ENCODE measurements at regions not wholly inside any gene's neighbourhood (a gene's known extent, or its start where the extent isn't known, plus 50 kb on each side); places are given as distances from the start of the nearest gene placed in this dataset.
A peak's percentile ranks its signal among the peaks of the same experiment; 100 is the strongest.
"Not testable (repeated sequence)": the region's sequence is repeated elsewhere in the genome, so short reads cannot be mapped to it uniquely, and the experiment has no call there.

GRCh38 chr2:41031282-41031681 lies 579.4 kb upstream of the SLC8A1 start:
- no peak for DNase-seq (ENCODE audit: extremely low read depth, low read depth, low spot score)

DNA sequence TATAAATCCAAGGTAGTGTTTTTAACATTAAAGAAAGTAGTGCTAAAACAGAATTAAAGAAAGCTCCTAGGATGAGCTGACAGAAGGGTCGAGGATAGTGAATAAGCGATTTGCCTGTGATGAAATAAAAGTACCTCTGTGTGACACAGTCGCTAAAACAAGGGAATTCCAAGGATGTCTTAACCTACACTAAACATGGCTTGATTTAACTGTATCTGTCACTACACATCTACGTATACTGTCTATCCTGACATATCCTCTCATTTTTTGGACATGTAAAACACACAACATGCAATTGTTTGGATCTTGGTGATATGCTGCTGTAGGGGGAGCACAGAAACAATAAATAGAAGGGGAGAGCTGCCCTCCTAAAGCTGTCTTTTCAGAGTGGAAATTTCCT lies 580.8 kb upstream of the SLC8A1 start:
- DNase-seq (ENCODE audit: extremely low read depth, low read depth, low spot score) = no peak

- no peak for DNase-seq (ENCODE audit: extremely low read depth, low read depth, low spot score)
These were observed 581.2 kb upstream of the SLC8A1 start for GRCh38 chr2:41033127-41033526.

DNA sequence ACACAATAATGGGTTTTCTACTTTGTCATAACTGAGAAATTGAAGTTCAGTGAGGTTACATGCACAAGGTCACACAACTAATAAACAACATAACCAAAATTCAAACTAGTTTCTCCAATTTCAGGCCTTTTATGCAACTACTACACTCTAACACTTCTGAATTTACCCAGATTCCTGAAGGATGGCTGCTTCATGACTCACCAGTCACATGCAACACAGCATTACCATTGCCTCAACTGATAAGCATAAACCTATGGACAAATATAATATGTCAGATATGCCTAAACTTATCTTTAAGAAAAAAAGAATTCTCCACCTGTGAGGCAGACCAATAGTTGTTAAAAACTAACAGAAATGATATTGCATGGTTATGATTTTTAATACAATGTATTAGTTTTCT lies 586.5 kb upstream of the SLC8A1 start:
- no peak for DNase-seq (ENCODE audit: extremely low read depth, low read depth, low spot score)

DNA sequence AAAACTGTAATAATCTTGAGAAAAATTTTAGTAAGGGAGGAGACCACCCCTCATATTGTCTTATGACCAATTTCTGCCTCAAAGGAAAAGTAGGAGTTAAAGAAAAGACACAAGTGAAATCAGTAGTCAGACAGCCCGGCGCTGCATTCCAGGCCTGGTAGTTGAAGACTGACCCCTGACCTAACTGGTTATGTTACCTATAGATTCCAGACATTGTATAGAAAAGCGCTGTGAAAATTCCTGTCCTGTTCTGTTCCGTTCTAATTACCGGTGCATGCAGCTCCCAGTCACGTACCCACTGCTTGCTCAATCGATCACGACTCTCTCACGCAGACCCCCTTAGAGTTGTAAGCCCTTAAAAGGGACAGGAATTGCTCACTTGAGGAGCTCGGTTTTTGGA lies 587.9 kb upstream of the SLC8A1 start:
- DNase-seq (ENCODE audit: extremely low read depth, low read depth, low spot score) = not testable (repeated sequence)

- no peak for DNase-seq (ENCODE audit: extremely low read depth, low read depth, low spot score)
These were observed 589.1 kb upstream of the SLC8A1 start for GRCh38 chr2:41040782-41041520.

DNA sequence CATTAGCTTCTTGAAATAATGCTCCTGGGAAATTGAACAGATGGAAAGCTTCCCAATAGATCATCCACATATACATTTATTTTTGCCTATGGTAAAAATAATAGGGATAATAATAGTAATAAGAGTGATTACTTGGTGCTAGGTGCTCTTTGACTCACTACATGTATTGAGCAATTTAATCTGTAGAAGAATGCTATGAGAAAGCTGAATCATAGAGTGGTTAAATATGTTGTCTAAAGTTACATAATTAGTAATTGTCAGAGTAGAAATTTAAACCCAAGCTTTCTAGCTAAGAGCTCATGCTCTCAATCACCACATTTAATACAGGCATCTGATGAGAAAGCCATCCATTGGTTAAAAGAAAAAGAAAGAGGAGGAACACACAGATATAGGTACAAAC lies 590.5 kb upstream of the SLC8A1 start:
- DNase-seq (ENCODE audit: extremely low read depth, low read depth, low spot score) = no peak

DNA sequence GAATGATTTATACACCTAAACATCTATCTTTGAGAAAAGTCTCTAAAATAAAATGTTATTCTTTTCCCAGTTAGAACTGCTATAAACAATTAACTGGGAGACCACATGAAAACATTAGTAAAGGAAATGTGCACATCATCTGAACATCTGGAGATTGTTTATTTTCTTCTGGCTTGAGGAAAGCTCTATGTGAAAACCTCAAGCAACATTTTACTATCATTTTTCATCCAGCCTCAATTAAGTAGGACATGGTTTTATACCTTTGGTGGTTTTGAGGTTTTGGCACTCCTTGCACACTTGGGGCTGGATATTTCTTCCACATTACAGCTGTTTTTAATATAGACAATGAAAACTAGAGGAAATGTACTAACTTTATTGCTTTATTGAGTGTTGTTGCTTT lies 609.5 kb upstream of the SLC8A1 start:
- no peak for DNase-seq (ENCODE audit: extremely low read depth, low read depth, low spot score)

DNA sequence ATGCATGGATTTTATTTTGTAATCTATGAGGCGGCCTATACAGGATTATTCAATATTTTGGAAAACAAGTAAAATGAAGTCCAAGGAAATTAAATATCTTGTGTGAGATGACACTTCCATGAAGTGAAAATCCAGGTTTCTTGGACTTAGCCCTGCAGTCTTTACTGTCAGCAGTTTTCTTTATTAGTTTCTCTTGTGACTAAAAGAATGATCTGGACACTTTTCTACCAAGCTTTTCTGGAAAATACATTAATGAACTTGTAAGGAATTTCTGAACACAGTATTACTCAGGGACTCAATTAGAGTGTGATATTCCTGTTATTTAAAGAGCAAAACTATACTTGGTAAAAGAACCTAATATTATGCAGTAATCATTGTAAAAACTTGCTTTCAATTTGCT lies 610.4 kb upstream of the SLC8A1 start:
- DNase-seq (ENCODE audit: extremely low read depth, low read depth, low spot score) = no peak

- DNase-seq (ENCODE audit: extremely low read depth, low read depth, low spot score) = peak; percentile 16
These were observed 614.3 kb upstream of the SLC8A1 start for GRCh38 chr2:41066168-41066567.

DNA sequence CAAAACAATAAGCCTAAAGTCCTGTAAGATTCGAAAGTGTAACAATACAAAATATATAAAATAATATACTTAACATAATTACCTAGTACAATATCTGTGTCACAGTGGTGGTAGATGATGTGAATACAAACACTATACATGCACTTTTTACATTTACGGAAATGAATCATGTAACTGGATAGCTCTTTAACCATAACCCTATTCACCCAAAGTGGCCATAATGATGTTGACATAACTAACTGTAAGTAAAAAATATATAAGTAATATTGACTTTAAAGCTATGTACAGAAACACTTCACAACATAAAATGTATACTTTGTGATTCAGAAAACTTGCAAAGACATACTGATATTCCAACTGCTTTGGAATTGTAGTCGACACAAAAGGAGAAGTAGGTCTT lies 616.9 kb upstream of the SLC8A1 start:
- DNase-seq (ENCODE audit: extremely low read depth, low read depth, low spot score) = no peak

GRCh38 chr2:41078341-41078740 lies 626.5 kb upstream of the SLC8A1 start:
- no peak for DNase-seq (ENCODE audit: extremely low read depth, low read depth, low spot score)

- no peak for DNase-seq (ENCODE audit: extremely low read depth, low read depth, low spot score)
These were observed 627.1 kb upstream of the SLC8A1 start for GRCh38 chr2:41079011-41079410.

- DNase-seq (ENCODE audit: extremely low read depth, low read depth, low spot score) = no peak
These were observed 632.4 kb upstream of the SLC8A1 start for GRCh38 chr2:41084321-41084720.

GRCh38 chr2:41087946-41088345 lies 636.1 kb upstream of the SLC8A1 start:
- DNase-seq (ENCODE audit: extremely low read depth, low read depth, low spot score) = no peak

GRCh38 chr2:41101281-41101680 lies 649.4 kb upstream of the SLC8A1 start:
- no peak for DNase-seq (ENCODE audit: extremely low read depth, low read depth, low spot score)

GRCh38 chr2:41109744-41110143 lies 657.9 kb upstream of the SLC8A1 start:
- no peak for DNase-seq (ENCODE audit: extremely low read depth, low read depth, low spot score)

GRCh38 chr2:41111836-41112627 lies 660.1 kb upstream of the SLC8A1 start:
- no peak for DNase-seq (ENCODE audit: extremely low read depth, low read depth, low spot score)

DNA sequence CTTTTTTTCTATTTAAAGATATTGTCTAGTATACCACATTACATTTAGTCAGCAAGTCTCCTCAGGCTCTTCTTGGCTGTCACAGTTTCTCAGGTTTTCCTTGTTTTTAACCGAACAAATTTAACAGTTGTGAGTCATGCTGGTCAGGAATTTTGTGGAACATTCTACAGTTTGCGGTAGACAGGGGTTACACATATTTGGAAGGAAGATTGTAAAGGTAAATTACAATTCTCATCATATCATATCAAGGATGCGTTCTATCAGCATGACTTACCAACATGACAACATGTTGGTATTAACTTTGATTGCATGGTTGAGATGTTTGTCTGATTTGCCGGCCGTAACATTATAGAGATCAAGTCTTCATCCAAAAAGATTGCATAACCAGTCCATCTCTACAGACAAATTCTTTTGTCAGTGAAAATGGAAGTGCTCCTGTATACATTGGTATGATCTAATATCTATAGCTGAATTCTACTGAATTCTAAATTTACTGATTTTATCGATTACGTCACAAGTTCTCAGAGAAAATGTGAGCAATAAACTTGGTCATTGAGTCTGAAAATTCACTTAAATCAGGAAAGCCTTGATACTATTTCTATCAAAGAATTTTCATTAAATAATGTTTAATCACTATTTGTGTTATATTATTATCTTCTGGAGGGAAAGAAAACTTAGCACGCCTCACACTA lies 664.4 kb upstream of the SLC8A1 start:
- DNase-seq (ENCODE audit: extremely low read depth, low read depth, low spot score) = no peak

GRCh38 chr2:41119489-41119888 lies 667.6 kb upstream of the SLC8A1 start:
- DNase-seq (ENCODE audit: extremely low read depth, low read depth, low spot score) = no peak

DNA sequence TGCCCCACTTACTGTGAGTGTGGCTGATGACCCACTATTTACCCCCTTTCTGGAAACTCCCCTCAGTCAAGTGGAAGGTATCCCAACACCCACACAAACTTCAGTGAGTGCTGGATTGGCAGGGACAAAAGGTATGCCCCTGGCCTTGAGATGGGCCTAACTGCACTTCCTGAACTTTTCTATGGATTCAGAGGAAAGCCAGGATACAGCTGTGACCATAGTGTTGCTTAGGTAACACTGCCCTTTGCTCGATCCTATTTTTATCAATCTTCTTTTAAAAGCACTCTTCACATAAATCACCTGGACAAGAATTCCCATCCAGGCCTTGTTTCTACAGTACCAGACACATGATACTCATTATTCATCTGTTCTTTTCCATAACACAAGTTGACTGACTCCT lies 671.5 kb upstream of the SLC8A1 start:
- DNase-seq (ENCODE audit: extremely low read depth, low read depth, low spot score) = no peak

DNA sequence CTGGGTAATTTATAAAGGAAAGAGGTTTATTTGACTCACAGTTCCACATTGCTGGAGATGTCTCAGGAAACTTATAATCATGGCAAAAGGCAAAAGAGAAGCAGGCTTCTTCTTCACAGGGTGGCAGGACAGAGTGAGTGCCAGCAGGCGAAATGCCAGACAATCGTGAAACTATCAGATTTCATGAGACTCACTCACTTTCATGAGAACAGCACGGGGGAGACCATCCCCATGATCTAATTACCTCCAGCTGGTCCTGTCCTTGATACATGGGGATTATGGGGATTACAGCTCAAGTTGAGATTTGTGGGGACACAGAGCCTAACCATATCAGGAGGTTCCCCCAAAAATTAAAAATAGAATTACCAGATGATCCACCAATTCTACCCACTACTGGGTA lies 675.5 kb upstream of the SLC8A1 start:
- no peak for DNase-seq (ENCODE audit: extremely low read depth, low read depth, low spot score)

Measured in glomerular endothelial cell (primary cell).